ENCODE measurements at regions not wholly inside any gene's neighbourhood (a gene's known extent, or its start where the extent isn't known, plus 50 kb on each side); places are given as distances from the start of the nearest gene placed in this dataset.

DNA sequence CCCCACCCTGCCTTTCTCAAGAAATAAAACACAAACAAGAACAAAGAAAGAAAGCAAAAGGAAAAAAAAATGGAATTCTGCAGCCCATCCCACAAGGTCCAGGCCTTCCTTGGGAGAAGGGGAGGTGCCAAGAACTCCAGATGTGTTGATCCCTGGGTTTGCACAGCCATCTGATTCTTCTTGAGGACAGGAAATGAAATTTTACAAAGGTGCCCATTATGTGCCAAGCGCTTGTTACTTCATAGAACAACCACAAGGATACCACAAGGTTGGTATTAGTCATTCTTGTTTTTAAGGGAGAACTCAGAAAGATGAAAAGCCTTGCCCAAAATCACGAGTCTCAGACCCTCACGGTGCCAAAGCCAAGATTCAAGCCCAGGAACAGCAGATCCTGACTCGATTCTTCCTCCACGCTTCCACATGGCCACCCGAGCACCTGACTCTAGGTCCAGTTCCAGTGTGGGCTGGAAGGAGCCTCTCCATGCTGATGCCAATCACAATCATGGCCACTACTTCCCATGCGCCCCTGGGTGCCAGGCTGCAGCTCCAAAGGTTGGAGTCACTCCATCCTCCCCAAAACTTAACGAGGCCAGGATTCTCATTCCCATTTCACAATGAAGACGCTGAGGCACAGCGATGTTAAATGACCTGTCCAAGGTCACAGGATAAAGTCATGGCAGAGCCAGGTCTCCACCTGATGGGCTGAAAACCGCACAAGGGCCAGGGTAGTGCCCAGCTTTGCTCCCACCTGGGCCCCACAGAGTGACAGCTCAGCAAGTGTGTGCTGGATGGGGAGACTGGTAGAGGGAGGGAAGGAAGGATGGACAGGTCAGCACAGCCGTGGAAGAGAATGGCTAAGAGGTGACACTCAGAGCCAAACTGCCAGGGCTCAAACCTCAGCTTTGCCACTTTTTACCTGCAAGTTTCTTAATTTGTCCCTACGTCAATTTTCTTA, 66.7 kb upstream of the TOP1 start:
- H3K79me2 ChIP-seq (ENCODE audit: control insufficient read depth, insufficient read depth, low read length) = no peaks in the 10 kb centered on the region
- H3K4me3 ChIP-seq = no peak overlapping the region
- BruUV-seq (replicated peaks) = no TSS peak
- H3K36me3 ChIP-seq (ENCODE audit: control insufficient read depth, insufficient read depth, low read length) = no peaks in the 10 kb centered on the region
- FAIRE-seq (no peak), DNase-seq (ENCODE audit: extremely low read depth in 1 of 4, low spot score in 3 of 4) (no peak), ATAC-seq (no peak)
- H3K9me1 ChIP-seq (ENCODE audit: control insufficient read depth, insufficient read depth, low read length) = no peaks in the 10 kb centered on the region
- no peak overlapping the region for H2AFZ ChIP-seq (ENCODE audit: low read depth, low read length)
- H3K27ac ChIP-seq (ENCODE audit: extremely low read depth, low read depth, low read length) = no peak overlapping the region
- ChIA-PET POLR2A (interaction anchor here (0.6 to 1.0 kb wide), 5 partner anchors 10 to 220 kb away, joined by 3 to 4 read pairs (median 3); no protein-coding TSS in a partner anchor), CTCF (ENCODE audit: low intra/inter-chr PET ratio) (interaction anchor here (0.7 to 1.3 kb wide), 5 partner anchors 16 to 1693 kb away, joined by 3 to 4 read pairs (median 3); no protein-coding TSS in a partner anchor)
- TF ChIP-seq, protein P1, sequence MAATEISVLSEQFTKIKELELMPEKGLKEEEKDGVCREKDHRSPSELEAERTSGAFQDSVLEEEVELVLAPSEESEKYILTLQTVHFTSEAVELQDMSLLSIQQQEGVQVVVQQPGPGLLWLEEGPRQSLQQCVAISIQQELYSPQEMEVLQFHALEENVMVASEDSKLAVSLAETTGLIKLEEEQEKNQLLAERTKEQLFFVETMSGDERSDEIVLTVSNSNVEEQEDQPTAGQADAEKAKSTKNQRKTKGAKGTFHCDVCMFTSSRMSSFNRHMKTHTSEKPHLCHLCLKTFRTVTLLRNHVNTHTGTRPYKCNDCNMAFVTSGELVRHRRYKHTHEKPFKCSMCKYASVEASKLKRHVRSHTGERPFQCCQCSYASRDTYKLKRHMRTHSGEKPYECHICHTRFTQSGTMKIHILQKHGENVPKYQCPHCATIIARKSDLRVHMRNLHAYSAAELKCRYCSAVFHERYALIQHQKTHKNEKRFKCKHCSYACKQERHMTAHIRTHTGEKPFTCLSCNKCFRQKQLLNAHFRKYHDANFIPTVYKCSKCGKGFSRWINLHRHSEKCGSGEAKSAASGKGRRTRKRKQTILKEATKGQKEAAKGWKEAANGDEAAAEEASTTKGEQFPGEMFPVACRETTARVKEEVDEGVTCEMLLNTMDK (IDR thresholded peaks at IDR 0.05; ENCODE audit: borderline replicate concordance, insufficient read depth, low read depth, low read length, poor library complexity, severe bottlenecking) = no peak
- no peak for TF ChIP-seq FOXM1 (IDR thresholded peaks at IDR 0.05; ENCODE audit: low read depth)
- no peak for TF ChIP-seq FOXM1 (CRISPR knock-in tag; IDR thresholded peaks at IDR 0.05; ENCODE audit: low read depth)
- TF ChIP-seq SREBF1 (IDR thresholded peaks at IDR 0.05; ENCODE audit: borderline replicate concordance, low read depth, low read length) = no peak
- under 1% methylated on average over 12 of the region's 13 CpGs for WGBS (ENCODE audit: insufficient coverage, low coverage, missing lambda C conversion rate)
- peaks cover 0 to 4% of the 10 kb centered on the region in 2 experiments; a peak in 1 of 5 replicates for H3K4me1 ChIP-seq (replicated peaks in 1 of 2; ENCODE audit: control insufficient read depth in 2 of 2, insufficient read depth in 2 of 2, low read length in 2 of 2)
- in situ Hi-C loops (cut with MboI) (no loop called here), intact Hi-C loops (cut with micrococcal nuclease) (loop anchor here (2.0 kb wide), 1 partner anchor 1693 kb away; no protein-coding TSS in a partner anchor)
- H4K20me1 ChIP-seq (replicated peaks; ENCODE audit: control insufficient read depth, insufficient read depth, low read length) = 0 out of 2 replicates have a peak, but pooled peaks cover 6% of the 10 kb centered on the region
- H3K9ac ChIP-seq (ENCODE audit: insufficient read depth in 1 of 2, low read depth in 2 of 2, low read length in 2 of 2) = no peak overlapping the region
- no peaks in the 10 kb centered on the region for H3K9me3 ChIP-seq (replicated peaks; ENCODE audit: control insufficient read depth, insufficient read depth, low read depth, low read length)
- peaks cover 7 to 27% of the 10 kb centered on the region in 2 experiments; a peak in 3 of 5 replicates for H3K27me3 ChIP-seq (ENCODE audit: control insufficient read depth in 2 of 2, insufficient read depth in 2 of 2, low read length in 2 of 2)
- H3K4me2 ChIP-seq (ENCODE audit: insufficient read depth, low read length) = no peak overlapping the region

All from K562 (cell line).